GM18873 (cell line): ENCODE measurements at regions not wholly inside any gene's neighbourhood (a gene's known extent, or its start where the extent isn't known, plus 50 kb on each side); places are given as distances from the start of the nearest gene placed in this dataset.
"Not testable (repeated sequence)": the region's sequence is repeated elsewhere in the genome, so short reads cannot be mapped to it uniquely, and the experiment has no call there.

Source experiments
- ATAC-seq: cut with Tn5 transposase; IDR thresholded peaks from one replicate; pipeline ENCODE4 v1.9.1; 2021; ENCODE audit warnings: mild to moderate bottlenecking, moderate library complexity, moderate number of reproducible peaks; ENCODE audit not compliant: unreplicated experiment, low FRiP score

- no peak for ATAC-seq
Measured at GRCh38 chr3:181289306-181289705, 299.8 kb upstream of the DNAJC19 start.

DNA sequence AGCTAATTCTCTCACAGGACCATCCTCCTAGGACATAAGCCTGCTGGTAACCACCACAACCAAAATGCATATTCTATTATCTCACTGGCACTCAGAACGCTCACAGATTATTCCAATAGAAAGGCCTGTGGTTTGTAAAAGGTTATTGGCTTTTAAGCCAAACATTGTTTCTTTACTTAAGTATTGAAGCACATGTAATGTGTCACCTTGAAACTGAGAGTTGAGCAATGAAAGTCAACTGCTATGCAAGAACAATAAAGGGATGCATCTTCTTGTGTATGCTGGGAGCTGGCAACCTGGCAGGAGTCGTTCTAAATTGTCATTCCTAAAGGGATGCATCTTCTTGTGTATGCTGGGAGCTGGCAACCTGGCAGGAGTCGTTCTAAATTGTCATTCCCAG lies 298.6 kb upstream of the DNAJC19 start:
- ATAC-seq, result no peak

DNA sequence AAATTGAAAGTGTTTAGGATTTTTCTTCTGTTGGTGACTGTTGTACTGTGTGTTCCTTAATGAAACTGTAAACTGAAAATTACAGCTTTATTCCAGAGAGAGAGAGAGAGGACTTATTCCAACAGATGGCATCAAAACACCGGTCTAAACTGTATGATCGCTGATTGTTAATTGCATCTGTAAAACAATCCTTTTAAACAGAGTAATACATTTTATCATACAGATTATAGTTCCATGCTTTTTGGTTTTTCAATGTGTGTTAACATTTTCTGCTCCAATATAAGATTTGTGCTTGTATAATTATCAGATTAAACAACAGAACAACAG lies 289.7 kb upstream of the DNAJC19 start:
- no peak for ATAC-seq

DNA sequence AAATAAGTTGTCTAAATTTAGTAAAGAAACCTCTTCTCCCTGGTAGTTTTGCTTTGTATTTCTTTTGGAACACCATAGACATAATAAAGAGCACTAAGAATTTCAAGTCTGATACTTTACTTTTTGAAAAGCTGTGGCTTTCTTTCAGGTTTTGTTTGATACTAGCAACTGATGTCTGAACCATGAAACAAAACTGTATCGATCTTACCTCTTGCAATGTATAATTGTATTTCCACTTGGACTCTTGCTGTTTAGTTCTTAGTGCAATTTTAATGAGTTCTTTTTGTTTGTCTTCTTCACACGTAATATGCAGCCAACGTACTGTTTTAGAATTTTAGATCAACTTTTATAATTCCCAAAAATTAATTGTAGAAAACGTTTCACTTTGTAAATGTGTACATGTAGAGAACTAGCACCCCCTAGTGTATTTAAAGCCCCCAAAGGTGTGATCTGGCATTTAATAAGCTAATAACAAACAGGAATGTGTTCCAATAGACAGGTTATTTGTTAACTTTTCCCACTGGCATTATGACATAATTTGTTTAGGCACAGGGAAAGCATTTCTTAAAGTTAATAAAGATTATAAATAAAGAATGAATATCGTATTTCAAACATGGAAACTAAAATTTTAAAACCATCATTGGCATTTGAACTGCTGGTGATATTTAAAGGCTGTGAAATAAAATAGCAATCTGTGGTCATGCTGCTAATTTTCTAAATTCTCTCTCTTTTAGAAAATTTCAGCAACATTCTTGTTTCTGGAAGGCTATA lies 289.1 kb upstream of the DNAJC19 start:
- no peak for ATAC-seq

DNA sequence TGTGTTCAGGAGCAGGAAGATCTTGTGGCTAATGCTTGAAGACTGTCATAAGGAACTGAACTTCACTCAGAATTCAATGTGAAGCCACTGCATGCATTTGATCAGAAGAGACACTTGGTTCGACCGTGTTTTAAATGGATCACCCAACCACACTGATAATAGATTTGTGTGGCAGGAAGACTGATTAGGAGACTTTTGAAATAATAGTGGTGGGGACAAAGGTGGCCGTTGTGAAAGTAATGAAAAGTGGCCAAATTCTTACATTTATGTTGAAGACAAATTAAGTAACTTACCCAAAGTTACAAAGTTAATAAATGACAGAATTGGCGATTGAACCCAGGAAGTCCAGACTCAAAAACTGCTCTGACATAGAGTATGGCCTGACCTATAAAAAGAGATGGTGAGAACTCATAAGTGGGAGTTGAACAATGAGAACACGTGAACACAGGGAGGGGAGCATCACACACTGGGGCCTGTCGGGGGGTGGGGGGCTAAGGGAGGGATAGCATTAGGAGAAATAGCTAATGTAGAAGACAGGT lies 286.9 kb upstream of the DNAJC19 start:
- no peak for ATAC-seq

GRCh38 chr3:181274025-181274424 lies 284.5 kb upstream of the DNAJC19 start:
- no peak for ATAC-seq

DNA sequence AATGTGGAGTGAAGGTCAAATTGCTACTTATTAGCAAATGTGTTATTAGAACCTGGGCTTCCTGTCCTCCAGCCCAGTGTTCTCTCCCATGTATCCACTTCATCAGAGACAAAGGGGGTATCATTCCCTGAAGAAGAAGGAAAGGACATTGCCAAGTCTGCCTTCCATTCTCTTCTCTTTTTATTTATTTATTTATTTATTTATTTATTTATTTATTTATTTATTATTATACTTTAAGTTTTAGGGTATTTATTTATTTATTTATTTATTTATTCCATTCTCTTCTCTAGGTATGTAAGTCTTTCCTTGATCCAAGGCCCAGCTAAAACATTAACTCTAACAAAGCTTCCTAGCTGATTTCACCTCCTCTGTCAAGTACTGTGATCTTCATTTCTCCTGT lies 277.8 kb upstream of the DNAJC19 start:
- no peak for ATAC-seq

DNA sequence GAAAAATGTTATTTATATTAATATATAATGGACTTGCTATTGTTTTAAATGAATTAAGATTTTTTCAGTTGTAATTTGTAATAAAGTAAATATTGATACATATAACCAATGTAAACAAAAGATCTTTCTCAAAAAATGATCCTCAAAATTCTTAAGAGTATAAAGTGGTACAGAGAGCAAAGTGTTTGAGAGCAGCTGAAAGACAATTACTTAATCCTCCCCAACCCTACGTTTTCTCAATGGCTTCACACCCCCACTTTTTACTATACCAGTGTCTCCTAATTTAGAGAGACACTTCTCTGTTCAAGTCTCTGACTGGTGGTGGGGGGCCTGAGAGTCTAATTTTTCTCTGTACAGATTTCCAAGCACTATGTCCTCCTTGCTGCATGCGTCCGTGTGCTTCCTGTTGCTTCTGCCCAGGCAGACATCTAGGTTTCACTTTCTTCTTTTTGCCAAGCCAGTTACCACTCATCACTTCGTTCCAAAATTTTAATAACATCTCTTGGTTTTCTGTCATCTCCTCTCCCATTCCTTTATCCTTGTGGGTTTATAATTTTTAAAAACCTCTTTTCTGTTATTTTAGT lies 276.3 kb upstream of the DNAJC19 start:
- ATAC-seq, result peak; percentile 79

DNA sequence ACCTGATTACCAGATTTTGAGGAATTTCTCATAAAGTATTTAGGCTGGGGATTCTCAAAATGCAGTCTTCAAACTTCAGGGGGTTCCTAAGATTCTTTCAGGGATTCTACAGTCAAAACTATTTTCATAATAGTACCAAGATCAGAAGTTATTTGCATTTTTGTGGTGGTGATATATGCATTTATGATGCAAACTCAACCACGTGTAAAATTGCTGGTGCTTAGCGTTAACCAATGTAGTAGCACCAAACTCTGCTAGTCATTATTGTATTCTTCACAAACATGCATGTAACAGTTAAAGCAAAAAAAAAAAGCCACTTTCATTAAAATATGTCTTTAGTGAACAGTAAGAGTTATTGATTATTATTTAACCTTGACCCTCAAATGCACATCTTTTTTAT lies 274.9 kb upstream of the DNAJC19 start:
- ATAC-seq, result no peak

GRCh38 chr3:181253796-181254195 lies 264.3 kb upstream of the DNAJC19 start:
- ATAC-seq, result no peak

GRCh38 chr3:181252631-181253030 lies 263.1 kb upstream of the DNAJC19 start:
- no peak for ATAC-seq

- ATAC-seq, result no peak
Measured at GRCh38 chr3:181250714-181251113, 261.2 kb upstream of the DNAJC19 start.

- no peak for ATAC-seq
Measured at GRCh38 chr3:181239441-181239840, 249.9 kb upstream of the DNAJC19 start.

GRCh38 chr3:181230258-181230657 lies 240.7 kb upstream of the DNAJC19 start:
- ATAC-seq, result no peak

GRCh38 chr3:181213347-181213746 lies 223.8 kb upstream of the DNAJC19 start:
- ATAC-seq, result no peak

DNA sequence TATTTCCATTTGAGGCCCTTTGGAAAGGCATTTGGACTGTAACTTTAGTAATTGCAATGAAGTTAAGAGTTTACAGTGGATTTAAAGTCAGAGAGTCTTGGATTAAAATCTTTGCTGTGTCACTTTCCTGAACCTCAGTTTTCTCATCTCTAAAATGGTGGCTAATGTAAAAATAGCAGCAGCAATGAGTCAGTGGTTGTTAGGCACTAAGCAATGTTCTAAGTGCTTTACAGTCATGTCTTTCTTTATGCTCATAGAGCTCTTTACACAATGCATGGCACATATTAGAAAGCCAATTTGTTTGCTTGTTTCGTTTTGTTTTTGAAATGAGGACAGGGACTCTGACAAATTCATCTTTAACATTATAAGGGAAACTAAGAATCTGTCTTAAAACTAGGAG lies 222.7 kb upstream of the DNAJC19 start:
- ATAC-seq, result no peak

DNA sequence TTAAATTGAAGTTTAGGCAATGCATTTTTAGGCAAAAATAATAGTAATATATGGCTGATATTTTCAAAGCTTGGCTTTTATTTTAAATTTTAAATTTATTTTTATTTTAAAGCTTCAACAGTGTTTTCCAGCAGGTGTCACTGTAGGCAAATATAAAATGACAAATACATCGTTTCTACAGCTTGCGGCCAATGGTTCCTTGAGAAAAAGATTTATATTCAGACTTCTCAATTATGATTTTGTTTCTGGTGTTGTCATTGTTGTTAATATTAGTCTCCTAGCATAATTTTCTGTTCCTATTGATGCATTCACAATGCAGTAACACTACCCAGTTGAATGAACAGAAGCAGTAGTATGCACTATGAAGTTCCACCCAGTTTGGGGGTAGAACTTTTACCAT lies 220.7 kb upstream of the DNAJC19 start:
- ATAC-seq, result no peak

GRCh38 chr3:181189556-181189955 lies 200.0 kb upstream of the DNAJC19 start:
- ATAC-seq, result no peak

DNA sequence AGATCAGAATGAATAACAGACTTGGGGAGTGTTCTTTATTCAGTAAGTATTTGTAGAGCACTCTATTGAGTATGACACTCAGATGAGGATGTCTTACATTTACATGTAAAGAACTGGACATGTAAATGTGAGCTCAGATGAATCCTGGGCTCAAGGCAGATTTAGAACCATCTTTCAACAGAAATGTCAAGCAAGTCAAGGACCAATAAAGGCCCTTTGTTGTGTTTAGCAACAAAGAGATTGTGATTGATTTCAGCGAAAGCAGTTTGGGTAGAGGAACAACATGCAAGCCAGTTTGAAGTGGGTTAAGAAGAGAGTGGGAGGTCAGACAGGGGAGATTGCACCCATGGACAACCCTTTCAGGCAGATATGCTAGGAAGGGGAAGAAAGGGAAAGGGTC lies 194.2 kb upstream of the DNAJC19 start:
- no peak for ATAC-seq

GRCh38 chr3:181183057-181183456 lies 193.5 kb upstream of the DNAJC19 start:
- not testable (repeated sequence) for ATAC-seq

DNA sequence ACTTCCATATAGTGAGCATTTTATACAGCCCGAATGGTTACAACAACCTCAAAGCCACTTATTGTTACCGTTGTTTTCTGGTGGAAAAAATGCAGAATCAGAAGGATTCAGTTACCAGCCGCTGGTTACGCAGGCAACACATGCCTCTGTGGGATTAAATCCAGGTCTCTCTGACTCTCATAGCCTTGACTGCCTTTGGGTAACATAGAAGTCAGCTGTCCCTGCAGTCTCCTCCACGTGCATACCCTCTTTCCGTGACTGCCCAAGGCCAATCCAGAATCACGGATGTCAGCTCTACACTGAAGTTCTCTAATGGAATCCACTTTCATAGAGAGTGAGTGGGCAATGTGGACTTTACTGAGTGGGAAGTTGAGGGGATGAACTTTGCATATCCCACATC lies 189.5 kb upstream of the DNAJC19 start:
- no peak for ATAC-seq

GRCh38 chr3:181176601-181177000 lies 187.1 kb upstream of the DNAJC19 start:
- no peak for ATAC-seq
